Stimulated activated CD8-positive, alpha-beta memory T cell treated with anti-CD3 and anti-CD28 coated beads, Interleukin-7, amount 100 ng/mL, for 48 hours (primary cell): ENCODE measurements at regions not wholly inside any gene's neighbourhood (a gene's known extent, or its start where the extent isn't known, plus 50 kb on each side); places are given as distances from the start of the nearest gene placed in this dataset.
"Not testable (repeated sequence)": the region's sequence is repeated elsewhere in the genome, so short reads cannot be mapped to it uniquely, and the experiment has no call there.

Source experiments
- DNase-seq, 2 donors: peaks; one replicate each; pipeline ENCODE4 v3.0.0-alpha.2; 2020; ENCODE audit warnings: low read depth in 1 of 2; ENCODE audit errors: extremely low read depth in 1 of 2

GRCh38 chr20:53858516-53858915, 211.9 kb downstream of the BCAS1 start:
- not testable (repeated sequence) for DNase-seq

GRCh38 chr20:53857723-53858236, 212.6 kb downstream of the BCAS1 start:
- DNase-seq, result no peak

DNA sequence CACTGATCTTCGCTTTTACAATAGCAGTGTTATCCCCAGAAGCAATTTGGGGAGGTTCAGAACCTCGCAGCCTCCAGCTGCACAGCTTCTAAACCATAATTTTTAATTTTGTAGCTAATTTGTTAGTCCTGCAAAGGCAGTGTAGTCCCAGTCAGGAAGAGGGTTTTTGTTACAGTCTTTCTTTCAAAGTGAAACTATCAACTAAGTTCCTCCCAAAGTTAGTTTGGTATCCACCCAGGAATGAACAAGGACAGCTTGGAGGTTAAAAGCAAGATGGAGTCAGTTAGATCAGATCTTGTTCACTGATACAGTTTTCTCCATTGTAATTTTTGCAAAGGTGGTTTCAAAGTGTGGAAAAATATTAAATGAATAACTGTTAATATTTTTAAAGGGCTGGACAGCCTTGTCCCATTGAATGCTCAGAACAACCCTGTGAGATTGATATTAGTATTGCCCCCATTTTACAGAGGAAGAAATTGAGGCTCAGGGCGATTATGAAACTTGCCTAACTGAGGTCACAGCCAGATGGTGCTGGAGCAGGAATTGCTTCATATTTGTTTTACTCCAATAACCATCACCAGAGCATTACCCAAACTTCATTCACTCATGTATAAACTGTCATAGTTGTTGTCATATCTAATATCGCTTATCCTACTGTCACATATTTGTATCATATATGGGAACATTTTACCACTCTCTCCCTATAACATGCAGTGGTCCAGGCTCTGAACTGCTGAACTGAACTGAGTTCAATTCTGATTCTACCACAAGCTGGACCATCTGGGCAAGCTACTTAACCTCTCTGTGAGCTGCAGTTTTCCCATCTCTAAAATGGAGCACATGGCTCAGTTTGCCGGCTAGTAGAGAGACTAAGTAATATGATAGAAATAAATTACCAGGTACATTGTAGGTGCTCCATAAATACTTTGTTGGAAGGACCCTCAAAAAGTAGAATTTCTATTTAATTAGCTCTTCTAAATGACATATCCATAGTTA, 213.8 kb downstream of the BCAS1 start:
- no peak for DNase-seq

- DNase-seq, result no peak
Measured at GRCh38 chr20:53855733-53856132, 214.7 kb downstream of the BCAS1 start.

DNA sequence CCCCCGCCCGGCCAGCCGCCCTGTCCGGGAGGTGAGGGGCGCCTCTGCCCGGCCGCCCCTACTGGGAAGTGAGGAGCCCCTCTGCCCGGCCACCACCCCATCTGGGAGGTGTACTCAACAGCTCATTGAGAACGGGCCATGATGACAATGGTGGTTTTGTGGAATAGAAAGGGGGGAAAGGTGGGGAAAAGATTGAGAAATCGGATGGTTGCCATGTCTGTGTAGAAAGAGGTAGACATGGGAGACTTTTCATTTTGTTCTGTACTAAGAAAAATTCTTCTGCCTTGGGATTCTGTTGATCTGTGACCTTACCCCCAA, 215.8 kb downstream of the BCAS1 start:
- not testable (repeated sequence) for DNase-seq

DNA sequence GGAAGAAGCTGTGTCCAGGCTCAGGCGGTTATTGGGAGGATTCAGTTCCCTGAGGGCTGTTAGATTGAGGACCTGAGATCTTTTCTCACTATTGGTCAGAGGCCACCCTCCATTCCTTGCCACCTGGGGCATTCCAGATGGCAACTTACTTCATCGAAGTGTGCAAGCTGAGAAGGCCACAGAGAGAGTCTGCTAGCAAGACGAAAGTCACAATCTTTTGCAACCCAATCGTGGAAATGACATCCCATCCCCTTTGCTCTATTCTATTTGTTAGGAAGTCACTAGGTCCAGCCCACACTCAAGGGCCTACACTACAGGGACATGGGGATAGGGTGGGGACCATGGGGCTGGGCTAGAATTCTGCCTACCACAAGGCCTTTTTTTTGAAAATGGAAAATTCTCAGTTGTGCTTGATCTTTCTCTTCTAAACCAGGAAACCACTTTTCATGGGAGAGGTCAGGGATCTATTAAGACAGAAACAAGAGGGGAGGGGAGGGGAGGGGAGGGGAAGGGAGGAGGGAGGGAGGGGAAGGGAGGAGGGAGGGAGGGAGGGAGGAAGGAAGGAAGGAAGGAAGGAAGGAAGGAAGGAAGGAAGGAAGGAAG, 217.2 kb downstream of the BCAS1 start:
- no peak for DNase-seq

DNA sequence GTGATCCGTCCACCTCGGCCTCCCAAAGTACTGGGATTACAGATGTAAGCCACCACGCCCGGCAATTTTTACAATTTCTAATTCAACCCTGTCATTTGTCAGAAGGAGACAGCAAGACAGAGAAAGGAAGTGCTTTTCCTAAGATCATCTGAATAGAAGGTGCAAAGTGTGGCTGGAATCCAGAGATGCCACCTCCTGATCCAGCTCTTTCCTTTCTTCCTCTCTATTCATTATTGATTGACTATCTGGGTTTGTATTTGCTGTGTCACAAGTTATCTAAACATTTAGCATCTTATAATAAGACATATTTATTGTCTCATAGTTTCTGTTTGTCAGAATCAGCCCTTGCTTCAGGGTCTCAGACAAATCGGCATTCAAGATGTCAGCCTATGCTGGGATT, 217.7 kb downstream of the BCAS1 start:
- DNase-seq, result no peak

GRCh38 chr20:53852014-53852413, 218.4 kb downstream of the BCAS1 start:
- DNase-seq, result no peak

DNA sequence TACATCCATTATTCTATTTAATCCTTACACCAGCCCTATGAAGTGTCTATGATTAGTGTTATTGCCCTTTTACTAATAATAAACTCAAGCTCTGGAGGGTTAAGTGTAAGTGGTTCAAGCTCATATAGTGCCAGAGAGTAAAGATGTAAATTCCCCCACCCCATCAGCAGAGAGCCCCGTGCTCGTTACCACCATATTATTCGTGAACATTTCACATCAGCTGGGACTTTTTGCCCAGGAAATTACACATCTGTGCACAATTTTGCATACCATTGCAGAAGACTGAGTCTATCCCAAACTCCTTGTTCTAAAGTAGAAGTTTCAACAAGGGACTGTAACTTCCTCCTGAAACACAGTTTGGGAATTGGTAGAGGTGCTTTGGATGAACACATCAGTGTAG, 220.1 kb downstream of the BCAS1 start:
- no peak for DNase-seq

DNA sequence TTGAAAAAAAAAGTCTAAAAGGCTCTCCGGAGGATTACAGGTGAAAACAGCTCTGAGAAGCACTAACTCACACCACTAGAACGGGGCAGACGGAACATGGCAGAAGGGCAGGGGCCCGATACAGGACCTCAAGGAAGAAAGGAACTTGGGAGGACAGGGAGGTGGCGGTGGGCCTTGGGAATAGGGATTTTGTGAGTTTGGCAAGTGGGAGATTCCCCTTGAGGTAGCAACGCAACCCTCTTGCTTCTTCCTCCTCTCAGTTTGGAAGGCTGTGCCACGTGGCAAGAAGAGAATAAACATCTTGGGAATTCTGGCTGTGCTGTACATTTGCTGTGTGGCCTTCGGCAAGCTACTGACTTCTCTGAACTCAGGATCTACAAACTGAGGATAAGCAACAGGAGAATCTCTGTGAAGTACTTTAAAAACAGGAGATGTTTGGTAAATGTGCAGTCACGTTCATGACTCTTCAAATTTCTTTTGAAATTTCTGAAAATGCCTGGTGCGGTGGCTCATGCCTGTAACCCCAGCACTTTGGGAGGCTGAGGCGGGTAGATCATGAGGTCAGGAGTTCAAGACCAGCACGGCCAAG, 220.8 kb downstream of the BCAS1 start:
- DNase-seq, result no peak

DNA sequence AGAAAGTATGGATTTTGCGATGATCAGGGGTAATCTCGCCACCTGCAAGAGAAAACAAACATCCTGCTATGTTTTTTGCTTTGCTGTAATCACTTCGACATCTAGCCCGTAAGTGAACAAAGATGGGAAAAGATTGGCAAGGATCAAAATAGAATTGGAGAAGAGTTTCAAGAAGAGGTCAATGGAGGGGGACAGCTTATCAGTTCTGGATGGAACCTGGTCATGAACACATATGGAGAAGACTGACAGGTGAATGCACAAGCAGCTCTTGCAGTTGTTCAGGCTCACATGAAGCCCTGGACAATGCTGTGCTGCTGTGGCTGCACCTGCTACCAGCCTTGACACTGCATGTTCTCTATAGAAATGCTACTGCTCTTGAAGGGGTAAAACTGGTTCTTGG, 222.1 kb downstream of the BCAS1 start:
- DNase-seq, result no peak

- no peak for DNase-seq
Measured at GRCh38 chr20:53847837-53848170, 222.6 kb downstream of the BCAS1 start.

GRCh38 chr20:53847139-53847836, 223.1 kb downstream of the BCAS1 start:
- no peak for DNase-seq

GRCh38 chr20:53846640-53847039, 223.8 kb downstream of the BCAS1 start:
- DNase-seq, result no peak

DNA sequence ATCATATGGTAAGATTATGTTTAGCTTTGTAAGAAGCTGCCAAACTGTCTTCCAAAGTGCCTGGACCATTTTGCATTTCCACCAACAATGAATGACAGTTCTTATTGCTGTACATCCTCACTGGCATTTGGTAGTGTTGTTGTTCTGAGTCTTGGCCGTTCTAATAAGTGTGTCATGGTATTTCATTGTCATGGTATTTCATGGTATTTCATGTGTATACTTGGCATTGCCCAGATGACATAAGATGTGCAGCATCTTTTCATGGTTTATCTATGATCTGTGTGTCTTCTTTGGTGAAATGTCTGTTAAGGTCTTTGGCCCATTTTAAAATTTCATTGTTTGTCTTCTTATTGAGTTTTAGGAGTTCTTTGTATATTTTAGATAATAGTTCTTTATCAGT, 224.4 kb downstream of the BCAS1 start:
- no peak for DNase-seq

- no peak for DNase-seq
Measured at GRCh38 chr20:53844259-53844658, 226.1 kb downstream of the BCAS1 start.

- no peak for DNase-seq
Measured at GRCh38 chr20:53843645-53844044, 226.7 kb downstream of the BCAS1 start.

DNA sequence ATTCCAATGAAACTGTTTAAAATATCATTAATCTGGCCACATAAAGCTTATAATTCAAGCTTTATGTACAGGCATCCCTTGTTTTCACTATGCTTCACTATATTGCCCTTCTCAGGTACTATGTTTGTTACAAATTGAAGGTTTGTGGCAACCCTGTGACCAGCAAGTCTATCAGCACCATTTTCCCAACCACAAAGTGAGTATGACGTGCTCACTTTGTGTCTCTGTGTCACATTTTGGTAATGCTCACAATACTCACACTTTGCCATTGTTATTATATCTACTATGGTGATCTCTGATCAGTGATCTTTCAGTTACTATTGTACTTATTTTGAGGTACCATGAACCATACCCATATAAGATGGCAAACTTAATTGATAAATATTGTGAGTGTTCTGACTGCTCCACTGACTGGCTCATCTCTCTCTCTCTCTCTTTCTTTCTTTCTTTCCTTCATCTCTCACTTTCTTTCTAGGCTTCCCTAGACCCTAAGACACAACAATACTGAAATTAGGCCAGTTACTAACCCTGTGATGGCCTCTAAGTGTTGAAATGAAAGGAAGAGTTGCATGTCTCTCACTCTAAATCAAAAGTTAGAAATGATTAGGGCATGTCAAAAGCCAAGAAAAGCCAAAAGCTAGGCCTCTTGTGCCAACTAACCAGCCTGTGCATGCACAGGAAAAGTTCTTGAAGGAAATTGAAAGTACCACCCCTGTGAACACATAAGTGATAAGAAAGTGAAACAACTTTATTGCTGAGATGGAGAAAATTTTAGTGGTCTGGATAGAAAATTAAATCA, 227.9 kb downstream of the BCAS1 start:
- peak in 1 of 2 donors; percentile 44 for DNase-seq

DNA sequence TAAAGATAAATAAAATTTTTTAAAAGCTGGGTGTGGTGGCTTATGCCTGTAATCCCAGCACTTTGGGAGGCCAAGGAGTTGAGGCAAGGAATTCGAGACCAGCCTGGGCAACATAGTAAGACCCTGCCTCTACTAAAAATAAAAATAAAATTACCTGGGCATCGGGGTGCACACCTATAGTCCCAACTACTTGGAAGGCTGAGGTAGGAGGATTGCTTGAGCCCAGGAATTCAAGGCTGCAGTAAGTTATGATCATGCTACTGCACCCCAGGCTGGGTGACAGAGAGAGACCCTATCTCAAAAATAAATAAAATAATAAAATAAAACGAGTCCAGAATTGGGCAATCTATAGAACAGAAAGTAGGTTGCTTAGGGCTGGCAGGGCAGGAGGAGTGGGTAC, 228.7 kb downstream of the BCAS1 start:
- no peak for DNase-seq

DNA sequence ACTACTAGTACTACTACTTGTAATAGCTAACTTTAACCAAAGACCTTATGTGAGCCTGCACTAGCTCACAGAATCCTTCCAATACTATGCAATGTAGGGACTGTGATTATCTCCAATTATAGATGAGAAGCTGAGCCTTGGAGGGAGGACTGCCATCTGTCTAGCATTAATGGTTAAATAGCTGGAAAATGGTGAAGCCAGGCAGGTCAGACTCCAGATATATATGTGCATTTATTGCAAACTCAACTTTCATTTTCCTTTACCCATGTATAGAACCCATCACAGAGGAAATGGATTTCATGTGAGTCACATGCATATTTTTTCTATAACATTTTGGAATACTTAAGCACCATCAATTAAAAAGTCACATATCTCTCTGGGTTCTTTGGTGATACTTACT, 229.9 kb downstream of the BCAS1 start:
- DNase-seq, result no peak
